Naive thymus-derived CD4-positive, alpha-beta T cell (primary cell): ENCODE measurements at regions not wholly inside any gene's neighbourhood (a gene's known extent, or its start where the extent isn't known, plus 50 kb on each side); places are given as distances from the start of the nearest gene placed in this dataset.
"Not testable (repeated sequence)": the region's sequence is repeated elsewhere in the genome, so short reads cannot be mapped to it uniquely, and the experiment has no call there.

Experiments
- ATAC-seq: fragments of 150-1000 bp; cut with Tn5 transposase; 2 replicates; pipeline ENCODE4 v1.10.0; 2021; ENCODE audit warnings: mild to moderate bottlenecking, moderate library complexity
- CTCF ChIA-PET: fragments of 350-600 bp; sonication (Branson Sonifier 250); formaldehyde crosslinking; loops from one replicate; lab custom pipeline; 2021; ENCODE audit warnings: antibody characterized with exemption; lab: Charles Lee
- POLR2A ChIA-PET: fragments of 350-600 bp; sonication (Branson Sonifier 250); formaldehyde crosslinking; loops from one replicate; lab custom pipeline; 2021; ENCODE audit warnings: antibody characterized with exemption, inconsistent platforms; lab: Charles Lee
- DNase-seq, 9 donors: peaks; one replicate each; pipeline versions ENCODE4 v3.0.0 to v3.0.0-alpha.2; 2020 to 2022; ENCODE audit warnings: mixed read lengths in 1 of 9
- H3K27ac ChIP-seq: one replicate; pipeline ENCODE4 v1.7.0; 2013; ENCODE audit warnings: mild to moderate bottlenecking, low read depth, low read length, moderate library complexity
- H3K27me3 ChIP-seq, 2 donors: one replicate each; pipeline ENCODE4 v1.7.0; 2013; ENCODE audit warnings: low read length in 2 of 2, mild to moderate bottlenecking in 2 of 2, moderate library complexity in 2 of 2; ENCODE audit not compliant: control insufficient read depth in 2 of 2, insufficient read depth in 2 of 2
- H3K36me3 ChIP-seq, 3 experiments: 1 replicate in 2 of 3; 2 replicates in 1 of 3; pipeline ENCODE4 v1.7.0; 2013; ENCODE audit warnings: low read length in 3 of 3, mild to moderate bottlenecking in 3 of 3, moderate library complexity in 1 of 3; ENCODE audit not compliant: insufficient read depth in 3 of 3, control insufficient read depth in 2 of 3
- H3K4me1 ChIP-seq, 2 donors: one replicate each; pipeline ENCODE4 v1.7.0; 2013; ENCODE audit warnings: low read length in 2 of 2, mild to moderate bottlenecking in 2 of 2, moderate library complexity in 1 of 2; ENCODE audit not compliant: control insufficient read depth in 2 of 2, insufficient read depth in 2 of 2
- H3K4me3 ChIP-seq: 2 replicates; pipeline ENCODE4 v1.7.0; 2013; ENCODE audit warnings: mild to moderate bottlenecking, low read length
- H3K9me3 ChIP-seq, 3 experiments: 1 replicate in 2 of 3; 2 replicates in 1 of 3; pipeline ENCODE4 v1.7.0; 2013; ENCODE audit warnings: low read length in 3 of 3; ENCODE audit not compliant: control insufficient read depth in 2 of 3
- H3K27ac Mint-ChIP-seq, 9 donors: one replicate each; pipeline ENCODE4 v1.8.0; 2020 to 2022; ENCODE audit warnings: mixed read lengths in 9 of 9, mild to moderate bottlenecking in 8 of 9, moderate library complexity in 5 of 9, inconsistent platforms in 2 of 9
- H3K27me3 Mint-ChIP-seq, 5 donors: one replicate each; pipeline ENCODE4 v1.8.0; 2021 to 2022; ENCODE audit warnings: mixed read lengths in 5 of 5, mild to moderate bottlenecking in 1 of 5
- H3K36me3 Mint-ChIP-seq, 5 donors: one replicate each; pipeline ENCODE4 v1.8.0; 2020 to 2022; ENCODE audit warnings: mixed read lengths in 5 of 5, mild to moderate bottlenecking in 3 of 5, inconsistent platforms in 1 of 5
- H3K4me1 Mint-ChIP-seq, 7 donors: one replicate each; pipeline ENCODE4 v1.8.0; 2020 to 2022; ENCODE audit warnings: mixed read lengths in 7 of 7, mild to moderate bottlenecking in 3 of 7, inconsistent platforms in 1 of 7
- H3K4me3 Mint-ChIP-seq, 10 donors: one replicate each; pipeline ENCODE4 v1.8.0; 2020 to 2022; ENCODE audit warnings: mild to moderate bottlenecking in 10 of 10, mixed read lengths in 10 of 10, moderate library complexity in 6 of 10, inconsistent platforms in 2 of 10
- H3K9me3 Mint-ChIP-seq, 11 donors: one replicate each; pipeline ENCODE4 v1.8.0; 2020 to 2022; ENCODE audit warnings: mixed read lengths in 11 of 11, mild to moderate bottlenecking in 4 of 11, inconsistent platforms in 1 of 11, moderate library complexity in 1 of 11
- intact Hi-C, 2 donors: fragments of 100-400 bp; cut with micrococcal nuclease; formaldehyde crosslinking; loops; one replicate each; pipeline ENCODE4 v1.15.1; 2023

DNA sequence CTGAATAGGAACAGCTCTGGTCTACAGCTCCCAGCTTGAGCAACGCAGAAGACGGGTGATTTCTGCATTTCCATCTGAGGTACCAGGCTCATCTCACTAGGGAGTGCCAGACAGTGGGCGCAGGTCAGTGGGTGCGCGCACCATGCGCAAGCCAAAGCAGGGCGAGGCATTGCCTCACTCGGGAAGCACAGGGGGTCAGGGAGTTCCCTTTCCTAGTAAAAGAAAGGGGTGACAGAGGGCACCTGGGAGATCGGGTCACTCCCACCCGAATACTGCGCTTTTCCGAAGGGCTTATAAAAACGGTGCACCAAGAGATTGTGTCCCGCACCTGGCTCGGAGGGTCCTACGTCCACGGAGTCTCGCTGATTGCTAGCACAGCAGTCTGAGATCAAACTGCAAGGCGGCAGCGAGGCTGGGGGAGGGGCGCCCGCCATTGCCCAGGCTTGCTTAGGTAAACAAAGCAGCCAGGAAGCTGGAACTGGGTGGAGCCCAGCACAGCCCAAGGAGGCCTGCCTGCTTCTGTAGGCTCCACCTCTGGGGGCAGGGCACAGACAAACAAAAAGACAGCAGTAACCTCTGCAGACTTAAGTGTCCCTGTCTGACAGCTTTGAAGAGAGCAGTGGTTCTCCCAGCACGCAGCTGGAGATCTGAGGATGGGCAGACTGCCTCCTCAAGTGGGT is 599.2 kb downstream of the REEP3 start:
- H3K36me3 ChIP-seq, CTCF ChIA-PET, H3K27ac ChIP-seq, H3K4me3 ChIP-seq, H3K27me3 Mint-ChIP-seq, ATAC-seq, intact Hi-C loops, H3K27ac Mint-ChIP-seq, H3K27me3 ChIP-seq, H3K4me3 Mint-ChIP-seq, H3K4me1 Mint-ChIP-seq, H3K36me3 Mint-ChIP-seq, DNase-seq, H3K9me3 Mint-ChIP-seq, H3K4me1 ChIP-seq, H3K9me3 ChIP-seq, POLR2A ChIA-PET: not testable (repeated sequence)

- H3K36me3 Mint-ChIP-seq, result no peaks in the 10 kb centered on the region
- no peak overlapping the region for H3K27ac Mint-ChIP-seq
- CTCF ChIA-PET, result no interaction called here
- ATAC-seq (peak; percentile 10), DNase-seq (no peak)
- H3K4me3 ChIP-seq, result no peak overlapping the region
- no peaks in the 10 kb centered on the region for H3K36me3 ChIP-seq
- no peak overlapping the region for H3K4me3 Mint-ChIP-seq
- no peak overlapping the region for H3K27ac ChIP-seq
- no peaks in the 10 kb centered on the region for H3K4me1 Mint-ChIP-seq
- POLR2A ChIA-PET, result no interaction called here
- H3K4me1 ChIP-seq, result no peaks in the 10 kb centered on the region
- intact Hi-C loops, result no loop called here
- no peaks in the 10 kb centered on the region for H3K9me3 ChIP-seq
- H3K27me3 ChIP-seq, result no peaks in the 10 kb centered on the region
- H3K27me3 Mint-ChIP-seq, result peaks cover 0 to 7% (median 0%) of the 10 kb centered on the region in 5 donors
- H3K9me3 Mint-ChIP-seq, result peaks cover 0 to 7% (median 0%) of the 10 kb centered on the region in 11 donors
These were observed 609.0 kb downstream of the REEP3 start for GRCh38 chr10:64130152-64130551.

DNA sequence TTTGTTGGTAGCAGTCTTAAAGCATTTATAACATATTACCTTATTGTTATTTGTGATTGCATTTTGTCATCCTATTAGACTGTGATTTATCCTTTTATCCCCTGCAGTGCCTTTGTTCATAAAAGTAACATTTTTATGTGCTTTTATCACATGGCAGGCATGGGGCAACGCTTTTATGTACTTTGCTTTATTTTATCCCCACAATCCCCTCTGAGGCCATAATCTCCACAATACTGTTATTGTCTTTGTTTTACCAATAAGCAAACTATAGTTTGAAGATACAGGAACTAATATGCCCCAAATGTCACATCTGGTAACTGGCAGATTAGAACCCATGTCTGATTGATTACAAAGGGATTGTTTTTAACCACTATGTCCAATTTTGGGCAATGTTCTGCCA is 613.5 kb downstream of the REEP3 start:
- Mint-ChIP-seq H3K27me3 (peaks cover 0 to 3% (median 0%) of the 10 kb centered on the region in 5 donors), H3K9me3 (peaks cover 0 to 4% (median 0%) of the 10 kb centered on the region in 11 donors), H3K36me3 (no peaks in the 10 kb centered on the region), H3K27ac (no peak overlapping the region), H3K4me1 (no peaks in the 10 kb centered on the region), H3K4me3 (no peak overlapping the region)
- no peaks in the 10 kb centered on the region for H3K27me3 ChIP-seq
- no peak for ATAC-seq
- no peaks in the 10 kb centered on the region for H3K9me3 ChIP-seq
- no peaks in the 10 kb centered on the region for H3K36me3 ChIP-seq
- intact Hi-C loops, result no loop called here
- H3K4me3 ChIP-seq, result no peak overlapping the region
- POLR2A ChIA-PET, result no interaction called here
- DNase-seq, result no peak
- H3K4me1 ChIP-seq, result no peaks in the 10 kb centered on the region
- CTCF ChIA-PET, result no interaction called here
- no peak overlapping the region for H3K27ac ChIP-seq

- ATAC-seq (no peak), DNase-seq (no peak)
- H3K36me3 Mint-ChIP-seq, result no peaks in the 10 kb centered on the region
- CTCF ChIA-PET, result no interaction called here
- peaks cover 0 to 3% (median 0%) of the 10 kb centered on the region in 11 donors for H3K9me3 Mint-ChIP-seq
- H3K4me3 ChIP-seq, result no peak overlapping the region
- H3K4me3 Mint-ChIP-seq, result no peak overlapping the region
- no peaks in the 10 kb centered on the region for H3K36me3 ChIP-seq
- peaks cover 0 to 3% (median 0%) of the 10 kb centered on the region in 5 donors for H3K27me3 Mint-ChIP-seq
- no peaks in the 10 kb centered on the region for H3K4me1 Mint-ChIP-seq
- intact Hi-C loops, result no loop called here
- H3K27ac ChIP-seq, result no peak overlapping the region
- no peaks in the 10 kb centered on the region for H3K9me3 ChIP-seq
- POLR2A ChIA-PET, result no interaction called here
- H3K4me1 ChIP-seq, result no peaks in the 10 kb centered on the region
- no peaks in the 10 kb centered on the region for H3K27me3 ChIP-seq
- no peak overlapping the region for H3K27ac Mint-ChIP-seq
These were observed 621.2 kb downstream of the REEP3 start for GRCh38 chr10:64142395-64142794.

- H3K36me3 ChIP-seq, result no peaks in the 10 kb centered on the region
- ATAC-seq, result no peak
- H3K27me3 ChIP-seq, result no peaks in the 10 kb centered on the region
- no peak overlapping the region for H3K4me3 ChIP-seq
- POLR2A ChIA-PET, result no interaction called here
- H3K4me1 ChIP-seq, result no peaks in the 10 kb centered on the region
- peaks cover 0 to 3% (median 0%) of the 10 kb centered on the region in 11 donors for H3K9me3 Mint-ChIP-seq
- intact Hi-C loops, result no loop called here
- CTCF ChIA-PET, result no interaction called here
- H3K9me3 ChIP-seq, result no peaks in the 10 kb centered on the region
- H3K27me3 Mint-ChIP-seq, result peaks cover 0 to 4% (median 3%) of the 10 kb centered on the region in 5 donors
- H3K27ac ChIP-seq, result no peak overlapping the region
- H3K36me3 Mint-ChIP-seq, result no peaks in the 10 kb centered on the region
- DNase-seq, result no peak
- H3K4me1 Mint-ChIP-seq, result no peaks in the 10 kb centered on the region
- no peak overlapping the region for H3K4me3 Mint-ChIP-seq
- no peak overlapping the region for H3K27ac Mint-ChIP-seq
These were observed 627.4 kb downstream of the REEP3 start for GRCh38 chr10:64148607-64149006.

DNA sequence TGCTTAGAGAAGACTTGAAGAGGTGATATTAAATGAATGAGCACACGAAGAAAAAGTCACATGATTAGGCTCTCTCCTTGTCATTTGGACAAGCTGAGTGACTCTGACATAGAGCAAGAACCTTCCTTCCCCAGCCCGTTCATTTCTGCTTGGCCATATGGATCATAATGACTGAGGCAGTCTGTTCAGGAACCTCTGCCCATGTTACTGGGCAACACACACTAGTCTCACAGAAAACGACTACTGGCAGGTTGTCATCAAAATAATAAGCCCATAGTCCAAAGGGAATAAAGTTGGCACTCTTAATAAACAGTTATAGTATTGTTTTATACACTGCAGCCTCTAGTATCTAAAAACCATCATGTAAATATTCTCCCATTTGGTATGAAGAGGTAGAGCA is 635.0 kb downstream of the REEP3 start:
- Histone ChIP-seq H3K9me3 (no peaks in the 10 kb centered on the region), H3K27me3 (no peaks in the 10 kb centered on the region), H3K36me3 (no peaks in the 10 kb centered on the region), H3K4me3 (no peak overlapping the region), H3K4me1 (no peaks in the 10 kb centered on the region), H3K27ac (no peak overlapping the region)
- ATAC-seq (no peak), DNase-seq (no peak)
- intact Hi-C loops, result no loop called here
- ChIA-PET CTCF (no interaction called here), POLR2A (no interaction called here)
- H3K4me3 Mint-ChIP-seq, result no peak overlapping the region
- peaks cover 0 to 3% (median 0%) of the 10 kb centered on the region in 5 donors for H3K27me3 Mint-ChIP-seq
- no peaks in the 10 kb centered on the region for H3K4me1 Mint-ChIP-seq
- H3K9me3 Mint-ChIP-seq, result peaks cover 0 to 8% (median 0%) of the 10 kb centered on the region in 11 donors
- H3K27ac Mint-ChIP-seq, result no peak overlapping the region
- no peaks in the 10 kb centered on the region for H3K36me3 Mint-ChIP-seq

DNA sequence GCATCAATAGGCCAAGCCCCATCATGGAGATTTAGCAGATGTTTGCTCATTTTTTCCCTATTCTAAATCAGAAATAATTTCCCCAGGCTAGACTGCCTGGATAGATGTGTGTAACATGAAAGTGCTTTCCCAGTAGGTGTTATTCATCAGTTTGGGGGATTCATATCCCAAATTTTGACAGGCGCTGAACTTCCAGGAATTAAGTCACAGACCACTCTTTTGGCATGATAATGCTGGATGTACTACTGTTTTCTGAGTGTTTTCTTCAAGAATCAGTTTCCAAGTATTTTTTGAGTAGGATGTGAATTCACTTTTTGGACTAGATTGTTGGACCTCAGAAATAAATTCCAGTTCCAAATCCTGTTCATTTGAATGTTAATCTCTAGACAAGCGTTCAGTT is 637.4 kb downstream of the REEP3 start:
- POLR2A ChIA-PET, result no interaction called here
- CTCF ChIA-PET, result no interaction called here
- no peak for ATAC-seq

More for the DNA sequence above, 637.4 kb downstream of the REEP3 start:
- H3K4me3 Mint-ChIP-seq, result no peak overlapping the region
- Histone ChIP-seq H3K4me3 (no peak overlapping the region), H3K4me1 (no peaks in the 10 kb centered on the region), H3K36me3 (no peaks in the 10 kb centered on the region), H3K27me3 (no peaks in the 10 kb centered on the region), H3K27ac (no peak overlapping the region), H3K9me3 (no peaks in the 10 kb centered on the region)
- no peaks in the 10 kb centered on the region for H3K36me3 Mint-ChIP-seq
- intact Hi-C loops, result no loop called here
- DNase-seq, result no peak
- no peak overlapping the region for H3K27ac Mint-ChIP-seq
- peaks cover 0 to 3% (median 0%) of the 10 kb centered on the region in 5 donors for H3K27me3 Mint-ChIP-seq
- no peaks in the 10 kb centered on the region for H3K4me1 Mint-ChIP-seq
- H3K9me3 Mint-ChIP-seq, result peaks cover 0 to 8% (median 0%) of the 10 kb centered on the region in 11 donors
